ENCODE measurements at regions not wholly inside any gene's neighbourhood (a gene's known extent, or its start where the extent isn't known, plus 50 kb on each side); places are given as distances from the start of the nearest gene placed in this dataset.

GRCh38 chr10:23818484-23818883 is 379.6 kb downstream of the OTUD1 start:
- TF ChIP-seq POLR2A (IDR thresholded peaks at IDR 0.05) (no peak), CTCF (IDR thresholded peaks at IDR 0.05) (no peak)

Measured in body of pancreas (tissue), 4 donors.